H1 (cell line): ENCODE measurements at regions not wholly inside any gene's neighbourhood (a gene's known extent, or its start where the extent isn't known, plus 50 kb on each side); places are given as distances from the start of the nearest gene placed in this dataset.

Source experiments
- CTCF ChIA-PET: fragments of 300-600 bp; sonication (Branson Sonifier 250); formaldehyde crosslinking; loops from one replicate; lab custom pipeline; 2021; ENCODE audit not compliant: partially characterized antibody; lab: Charles Lee
- POLR2A ChIA-PET: fragments of 300-600 bp; sonication (Branson Sonifier 250); formaldehyde crosslinking; loops from one replicate; lab custom pipeline; 2021; ENCODE audit warnings: inconsistent platforms; ENCODE audit not compliant: partially characterized antibody; lab: Charles Lee
- DNase-seq, 2 experiments: peaks; one replicate each; pipeline versions ENCODE4 v3.0.0 to v3.0.0-alpha.2; 2010 to 2022; ENCODE audit warnings: low spot score in 2 of 2, low read depth in 1 of 2, mixed read lengths in 1 of 2
- FAIRE-seq: peaks from 2 replicates; lab custom pipeline; 2011; peaks lifted over from hg19 to GRCh38; lab: Jason Lieb, UNC
- H2AFZ ChIP-seq: 2 replicates; pipeline ENCODE4 v1.8.1; 2012; ENCODE audit warnings: low read length, inconsistent platforms
- H2AK5ac ChIP-seq: 2 replicates; pipeline ENCODE4 v1.6.1; 2013; ENCODE audit warnings: low read depth, low read length
- H2BK120ac ChIP-seq: replicated peaks from 2 replicates; pipeline ENCODE3; 2013; ENCODE audit warnings: low read depth, low read length, inconsistent platforms
- H2BK12ac ChIP-seq: 2 replicates; pipeline ENCODE4 v1.6.1; 2013; ENCODE audit warnings: low read depth, low read length
- H2BK15ac ChIP-seq: 2 replicates; pipeline ENCODE4 v1.6.1; 2013; ENCODE audit warnings: low read length
- H2BK20ac ChIP-seq: 2 replicates; pipeline ENCODE4 v1.6.1; 2013; ENCODE audit warnings: low read length
- H2BK5ac ChIP-seq: 2 replicates; pipeline ENCODE4 v1.6.1; 2013; ENCODE audit warnings: low read depth, low read length
- H3K14ac ChIP-seq: 2 replicates; pipeline ENCODE4 v1.6.1; 2013; ENCODE audit warnings: inconsistent platforms; ENCODE audit not compliant: insufficient read length
- H3K18ac ChIP-seq: 2 replicates; pipeline ENCODE4 v1.6.1; 2013; ENCODE audit warnings: low read length; ENCODE audit errors: extremely low read depth
- H3K23ac ChIP-seq: 2 replicates; pipeline ENCODE4 v1.6.1; 2013; ENCODE audit warnings: inconsistent platforms; ENCODE audit not compliant: insufficient read length
- H3K23me2 ChIP-seq: 2 replicates; pipeline ENCODE4 v1.6.1; 2013; ENCODE audit warnings: low read depth, low read length
- H3K27ac ChIP-seq: 2 replicates; pipeline ENCODE4 v1.6.1; 2011; ENCODE audit warnings: low read depth, low read length, inconsistent platforms
- H3K27me3 ChIP-seq, 4 experiments: replicated peaks in 1 of 4; 1 replicate in 1 of 4; 2 replicates in 3 of 4; pipeline versions ENCODE4 v1.6.1 to v1.8.1; 2011 to 2013; ENCODE audit warnings: low read length in 3 of 4, mild to moderate bottlenecking in 3 of 4, inconsistent platforms in 2 of 4, mixed read lengths in 2 of 4, moderate library complexity in 1 of 4; ENCODE audit not compliant: control insufficient read depth in 3 of 4, insufficient read depth in 3 of 4; ENCODE audit errors: extremely low read depth in 1 of 4
- H3K36me3 ChIP-seq, 4 experiments: 2 replicates each; pipeline versions ENCODE4 v1.6.1 to v1.8.1; 2011 to 2013; ENCODE audit warnings: mild to moderate bottlenecking in 4 of 4, low read length in 3 of 4, moderate library complexity in 2 of 4, control low read depth in 1 of 4, inconsistent platforms in 1 of 4; ENCODE audit not compliant: insufficient read depth in 4 of 4, control insufficient read depth in 2 of 4
- H3K4ac ChIP-seq: replicated peaks from 2 replicates; pipeline ENCODE3; 2013; ENCODE audit warnings: low read length, low read depth, mixed read lengths, inconsistent platforms; ENCODE audit not compliant: insufficient read length
- H3K4me1 ChIP-seq, 4 experiments: replicated peaks in 1 of 4; 1 replicate in 1 of 4; 2 replicates in 3 of 4; pipeline versions ENCODE4 v1.6.1 to v1.8.1; 2011 to 2013; ENCODE audit warnings: low read length in 3 of 4, inconsistent platforms in 2 of 4, mixed read lengths in 1 of 4; ENCODE audit not compliant: insufficient read depth in 4 of 4, control insufficient read depth in 3 of 4
- H3K4me2 ChIP-seq, 2 experiments: 2 replicates each; pipeline versions ENCODE4 v1.6.1 to v1.8.1; 2011 to 2013; ENCODE audit warnings: low read depth in 2 of 2, low read length in 2 of 2, control low read depth in 1 of 2, inconsistent platforms in 1 of 2, mild to moderate bottlenecking in 1 of 2; ENCODE audit not compliant: insufficient read depth in 1 of 2
- H3K4me3 ChIP-seq, 4 experiments: fragments of 200-600, 300-600 bp in 1 of 4; sonication (generic), shearing (Covaris generic), sonication (Bioruptor Twin) in 1 of 4; 2 replicates each; pipeline versions ENCODE4 v1.5.1 to v1.8.1; 2011 to 2016; ENCODE audit warnings: low read length in 4 of 4, low read depth in 3 of 4, control low read depth in 2 of 4, inconsistent platforms in 2 of 4, mild to moderate bottlenecking in 2 of 4, mixed read lengths in 1 of 4, moderate library complexity in 1 of 4; ENCODE audit not compliant: insufficient read depth in 2 of 4; ENCODE audit errors: extremely low read depth in 1 of 4
- H3K56ac ChIP-seq: replicated peaks from 2 replicates; pipeline ENCODE3; 2013; ENCODE audit warnings: low read depth, mild to moderate bottlenecking, mixed read lengths, low read length, inconsistent platforms; ENCODE audit not compliant: insufficient read length
- H3K79me1 ChIP-seq: 2 replicates; pipeline ENCODE4 v1.6.1; 2013; ENCODE audit warnings: low read depth, low read length, control low read depth
- H3K79me2 ChIP-seq, 2 experiments: 2 replicates each; pipeline versions ENCODE4 v1.6.1 to v1.8.1; 2012 to 2013; ENCODE audit warnings: low read length in 2 of 2, mild to moderate bottlenecking in 2 of 2, inconsistent platforms in 1 of 2; ENCODE audit not compliant: insufficient read depth in 2 of 2, control insufficient read depth in 1 of 2
- H3K9ac ChIP-seq, 4 experiments: replicated peaks in 1 of 4; 1 replicate in 1 of 4; 2 replicates in 3 of 4; pipeline versions ENCODE4 v1.6.1 to v1.8.1; 2011 to 2013; ENCODE audit warnings: low read depth in 3 of 4, low read length in 3 of 4, control low read depth in 2 of 4, mild to moderate bottlenecking in 2 of 4, moderate library complexity in 2 of 4, inconsistent platforms in 1 of 4; ENCODE audit errors: extremely low read depth in 1 of 4
- H3K9me3 ChIP-seq, 2 experiments: 2 replicates each; pipeline versions ENCODE4 v1.6.1 to v1.8.1; 2012 to 2013; ENCODE audit warnings: mild to moderate bottlenecking in 2 of 2, moderate library complexity in 2 of 2, control low read depth in 1 of 2, inconsistent platforms in 1 of 2, low read depth in 1 of 2, low read length in 1 of 2, mixed read lengths in 1 of 2; ENCODE audit not compliant: insufficient read depth in 2 of 2
- H4K20me1 ChIP-seq, 2 experiments: replicated peaks in 1 of 2; 2 replicates each; pipeline versions ENCODE3 to v1.8.1; 2011 to 2013; ENCODE audit warnings: inconsistent platforms in 2 of 2, low read length in 2 of 2, mild to moderate bottlenecking in 1 of 2; ENCODE audit not compliant: insufficient read depth in 2 of 2, control insufficient read depth in 1 of 2
- H4K5ac ChIP-seq: 2 replicates; pipeline ENCODE4 v1.6.1; 2013; ENCODE audit warnings: low read length, low read depth, mixed read lengths, inconsistent platforms; ENCODE audit not compliant: insufficient read length
- H4K8ac ChIP-seq: 2 replicates; pipeline ENCODE4 v1.8.0; 2013; ENCODE audit warnings: mild to moderate bottlenecking, moderate library complexity, low read length, inconsistent platforms; ENCODE audit not compliant: insufficient read depth; ENCODE audit errors: extremely low read depth
- H4K91ac ChIP-seq: replicated peaks from 2 replicates; pipeline ENCODE3; 2013; ENCODE audit warnings: low read length, mixed read lengths, inconsistent platforms; ENCODE audit not compliant: insufficient read length
- ASH2L ChIP-seq: fragments of 200-600, 300-600 bp; sonication (generic); IDR thresholded peaks from one replicate; pipeline ENCODE4 v1.7.1; 2017; ENCODE audit warnings: low read length
- FOSL1 ChIP-seq: IDR thresholded peaks from 2 replicates; pipeline ENCODE4 v1.6.1; 2011; ENCODE audit warnings: mild to moderate bottlenecking, low read depth, low read length, moderate library complexity; ENCODE audit not compliant: insufficient read depth
- JUN ChIP-seq: IDR thresholded peaks from 2 replicates; pipeline ENCODE4 v1.6.1; 2011; ENCODE audit warnings: low read depth, mild to moderate bottlenecking, improper control_type of control experiment, low read length
- JUND ChIP-seq: IDR thresholded peaks from 2 replicates; pipeline ENCODE4 v1.6.1; 2011; ENCODE audit warnings: mild to moderate bottlenecking, improper control_type of control experiment, low read length
- PHF8 ChIP-seq: fragments of 200-600 bp; sonication (generic); conservative IDR thresholded peaks from 2 replicates; pipeline ENCODE4 v1.7.1; 2012; ENCODE audit warnings: low read depth, mild to moderate bottlenecking, inconsistent platforms, low read length, moderate library complexity
- POLR2A ChIP-seq, 2 experiments: IDR thresholded peaks; 1 replicate in 1 of 2; 2 replicates in 1 of 2; pipeline ENCODE4 v1.6.1; 2011; ENCODE audit warnings: low read depth in 2 of 2, low read length in 2 of 2, mild to moderate bottlenecking in 2 of 2; ENCODE audit errors: control extremely low read depth in 1 of 2
- SIRT6 ChIP-seq: IDR thresholded peaks from one replicate; pipeline ENCODE4 v1.7.1; 2012; ENCODE audit warnings: low read length, inconsistent platforms
- TAF1 ChIP-seq: IDR thresholded peaks from 2 replicates; pipeline ENCODE4 v1.6.1; 2011; ENCODE audit warnings: mild to moderate bottlenecking, low read depth, low read length
- ZNF274 ChIP-seq: IDR thresholded peaks from 2 replicates; pipeline ENCODE4 v1.7.0; 2012; ENCODE audit warnings: low read length, borderline replicate concordance; ENCODE audit errors: extremely low read depth

DNA sequence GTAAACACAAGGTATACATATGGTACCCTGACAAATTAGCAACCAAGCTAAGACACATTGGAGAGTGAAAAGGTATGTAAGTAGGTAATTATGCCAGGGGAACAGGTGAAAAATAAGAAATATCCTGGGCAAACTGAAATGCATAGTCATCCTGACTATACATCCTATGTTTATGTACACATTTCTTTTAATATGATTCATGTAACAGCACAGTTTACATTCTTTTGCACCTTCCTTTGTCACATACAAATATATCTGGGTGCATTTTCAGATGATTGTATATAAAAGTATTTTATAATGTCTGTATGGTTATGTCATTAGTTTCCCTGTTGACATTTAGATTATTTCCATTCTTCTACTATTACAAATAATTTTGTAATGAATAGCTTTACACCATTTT, 1146.9 kb downstream of the EFNA5 start:
- H3K27ac ChIP-seq, result no peak overlapping the region
- H3K36me3 ChIP-seq, result no peaks in the 10 kb centered on the region
- H2BK120ac ChIP-seq, result no peak overlapping the region
- H2BK15ac ChIP-seq, result no peak overlapping the region
- H3K23me2 ChIP-seq, result no peaks in the 10 kb centered on the region
- no peak overlapping the region for H4K8ac ChIP-seq
- no peaks in the 10 kb centered on the region for H3K79me1 ChIP-seq
- no peak overlapping the region for H3K4me3 ChIP-seq
- TF ChIP-seq POLR2A (IDR thresholded peaks at IDR 0.05; ENCODE audit: control extremely low read depth in 1 of 2, low read depth in 2 of 2, low read length in 2 of 2) (no peak), PHF8 (no peak), FOSL1 (no peak), SIRT6 (no peak), JUND (no peak), ASH2L (no peak), ZNF274 (no peak), JUN (no peak), TAF1 (no peak)
- no peaks in the 10 kb centered on the region for H3K79me2 ChIP-seq
- ChIA-PET CTCF (interaction anchor here (0.8 kb wide), 1 partner anchor 219 kb away, joined by 3 read pairs; no protein-coding TSS in a partner anchor), POLR2A (no interaction called here)
- H3K18ac ChIP-seq, result no peak overlapping the region
- FAIRE-seq, result no peak
- no peak overlapping the region for H4K91ac ChIP-seq
- H3K23ac ChIP-seq, result no peak overlapping the region
- no peak overlapping the region for H2AK5ac ChIP-seq
- no peak overlapping the region for H2AFZ ChIP-seq
- no peaks in the 10 kb centered on the region for H3K4me1 ChIP-seq
- no peak overlapping the region for H4K5ac ChIP-seq
- H3K56ac ChIP-seq, result no peak overlapping the region
- no peaks in the 10 kb centered on the region for H3K9me3 ChIP-seq
- no peak overlapping the region for H2BK20ac ChIP-seq
- DNase-seq, result no peak
- no peaks in the 10 kb centered on the region for H3K27me3 ChIP-seq
- H3K4me2 ChIP-seq, result no peak overlapping the region
- H3K4ac ChIP-seq, result no peak overlapping the region
- no peak overlapping the region for H3K9ac ChIP-seq
- H3K14ac ChIP-seq, result no peak overlapping the region
- H2BK5ac ChIP-seq, result no peak overlapping the region
- no peak overlapping the region for H2BK12ac ChIP-seq
- H4K20me1 ChIP-seq, result no peaks in the 10 kb centered on the region
